ENCODE measurements at regions not wholly inside any gene's neighbourhood (a gene's known extent, or its start where the extent isn't known, plus 50 kb on each side); places are given as distances from the start of the nearest gene placed in this dataset.

DNA sequence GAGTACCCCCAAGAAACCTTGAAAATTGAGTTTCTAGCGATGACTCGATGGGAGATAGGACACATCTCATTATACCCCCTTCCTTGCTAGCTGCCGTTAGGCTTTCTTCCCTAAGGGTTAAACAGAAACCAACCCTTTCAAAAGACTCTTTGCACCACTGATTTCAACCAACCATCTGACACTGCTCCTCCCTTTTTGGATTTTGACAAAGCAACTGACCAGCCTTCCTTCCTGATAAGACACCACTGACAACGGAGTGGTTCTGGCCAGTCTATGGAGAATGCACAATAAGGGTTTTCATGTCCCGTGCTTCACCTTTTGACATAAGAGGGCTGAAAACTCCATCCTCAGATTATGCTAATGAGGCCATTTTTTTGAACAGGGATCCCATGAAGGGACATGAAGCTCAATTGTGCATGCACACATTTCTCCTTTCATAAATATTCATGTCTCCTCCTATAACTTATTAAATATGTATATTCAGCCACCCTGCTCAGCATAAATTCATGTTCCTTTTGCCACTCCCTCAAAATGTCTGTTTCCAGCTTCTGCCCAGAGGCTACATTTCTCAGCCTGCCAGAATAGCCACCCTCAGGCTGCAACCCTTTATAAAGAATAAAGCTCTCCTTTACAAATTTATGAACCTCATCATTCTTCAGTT, 52.8 kb upstream of the SLC35F5 start (continued):
- TF ChIP-seq, protein P1, sequence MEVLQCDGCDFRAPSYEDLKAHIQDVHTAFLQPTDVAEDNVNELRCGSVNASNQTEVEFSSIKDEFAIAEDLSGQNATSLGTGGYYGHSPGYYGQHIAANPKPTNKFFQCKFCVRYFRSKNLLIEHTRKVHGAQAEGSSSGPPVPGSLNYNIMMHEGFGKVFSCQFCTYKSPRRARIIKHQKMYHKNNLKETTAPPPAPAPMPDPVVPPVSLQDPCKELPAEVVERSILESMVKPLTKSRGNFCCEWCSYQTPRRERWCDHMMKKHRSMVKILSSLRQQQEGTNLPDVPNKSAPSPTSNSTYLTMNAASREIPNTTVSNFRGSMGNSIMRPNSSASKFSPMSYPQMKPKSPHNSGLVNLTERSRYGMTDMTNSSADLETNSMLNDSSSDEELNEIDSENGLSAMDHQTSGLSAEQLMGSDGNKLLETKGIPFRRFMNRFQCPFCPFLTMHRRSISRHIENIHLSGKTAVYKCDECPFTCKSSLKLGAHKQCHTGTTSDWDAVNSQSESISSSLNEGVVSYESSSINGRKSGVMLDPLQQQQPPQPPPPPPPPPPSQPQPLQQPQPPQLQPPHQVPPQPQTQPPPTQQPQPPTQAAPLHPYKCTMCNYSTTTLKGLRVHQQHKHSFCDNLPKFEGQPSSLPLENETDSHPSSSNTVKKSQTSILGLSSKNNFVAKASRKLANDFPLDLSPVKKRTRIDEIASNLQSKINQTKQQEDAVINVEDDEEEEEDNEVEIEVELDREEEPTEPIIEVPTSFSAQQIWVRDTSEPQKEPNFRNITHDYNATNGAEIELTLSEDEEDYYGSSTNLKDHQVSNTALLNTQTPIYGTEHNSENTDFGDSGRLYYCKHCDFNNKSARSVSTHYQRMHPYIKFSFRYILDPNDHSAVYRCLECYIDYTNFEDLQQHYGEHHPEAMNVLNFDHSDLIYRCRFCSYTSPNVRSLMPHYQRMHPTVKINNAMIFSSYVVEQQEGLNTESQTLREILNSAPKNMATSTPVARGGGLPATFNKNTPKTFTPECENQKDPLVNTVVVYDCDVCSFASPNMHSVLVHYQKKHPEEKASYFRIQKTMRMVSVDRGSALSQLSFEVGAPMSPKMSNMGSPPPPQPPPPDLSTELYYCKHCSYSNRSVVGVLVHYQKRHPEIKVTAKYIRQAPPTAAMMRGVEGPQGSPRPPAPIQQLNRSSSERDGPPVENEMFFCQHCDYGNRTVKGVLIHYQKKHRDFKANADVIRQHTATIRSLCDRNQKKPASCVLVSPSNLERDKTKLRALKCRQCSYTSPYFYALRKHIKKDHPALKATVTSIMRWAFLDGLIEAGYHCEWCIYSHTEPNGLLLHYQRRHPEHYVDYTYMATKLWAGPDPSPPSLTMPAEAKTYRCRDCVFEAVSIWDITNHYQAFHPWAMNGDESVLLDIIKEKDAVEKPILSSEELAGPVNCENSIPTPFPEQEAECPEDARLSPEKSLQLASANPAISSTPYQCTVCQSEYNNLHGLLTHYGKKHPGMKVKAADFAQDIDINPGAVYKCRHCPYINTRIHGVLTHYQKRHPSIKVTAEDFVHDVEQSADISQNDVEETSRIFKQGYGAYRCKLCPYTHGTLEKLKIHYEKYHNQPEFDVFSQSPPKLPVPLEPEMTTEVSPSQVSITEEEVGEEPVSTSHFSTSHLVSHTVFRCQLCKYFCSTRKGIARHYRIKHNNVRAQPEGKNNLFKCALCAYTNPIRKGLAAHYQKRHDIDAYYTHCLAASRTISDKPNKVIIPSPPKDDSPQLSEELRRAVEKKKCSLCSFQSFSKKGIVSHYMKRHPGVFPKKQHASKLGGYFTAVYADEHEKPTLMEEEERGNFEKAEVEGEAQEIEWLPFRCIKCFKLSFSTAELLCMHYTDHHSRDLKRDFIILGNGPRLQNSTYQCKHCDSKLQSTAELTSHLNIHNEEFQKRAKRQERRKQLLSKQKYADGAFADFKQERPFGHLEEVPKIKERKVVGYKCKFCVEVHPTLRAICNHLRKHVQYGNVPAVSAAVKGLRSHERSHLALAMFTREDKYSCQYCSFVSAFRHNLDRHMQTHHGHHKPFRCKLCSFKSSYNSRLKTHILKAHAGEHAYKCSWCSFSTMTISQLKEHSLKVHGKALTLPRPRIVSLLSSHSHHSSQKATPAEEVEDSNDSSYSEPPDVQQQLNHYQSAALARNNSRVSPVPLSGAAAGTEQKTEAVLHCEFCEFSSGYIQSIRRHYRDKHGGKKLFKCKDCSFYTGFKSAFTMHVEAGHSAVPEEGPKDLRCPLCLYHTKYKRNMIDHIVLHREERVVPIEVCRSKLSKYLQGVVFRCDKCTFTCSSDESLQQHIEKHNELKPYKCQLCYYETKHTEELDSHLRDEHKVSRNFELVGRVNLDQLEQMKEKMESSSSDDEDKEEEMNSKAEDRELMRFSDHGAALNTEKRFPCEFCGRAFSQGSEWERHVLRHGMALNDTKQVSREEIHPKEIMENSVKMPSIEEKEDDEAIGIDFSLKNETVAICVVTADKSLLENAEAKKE (CRISPR knock-in tag; IDR thresholded peaks at IDR 0.05) = no peak
- no peak for TF ChIP-seq REST (IDR thresholded peaks at IDR 0.05; ENCODE audit: unreplicated experiment)

DNA sequence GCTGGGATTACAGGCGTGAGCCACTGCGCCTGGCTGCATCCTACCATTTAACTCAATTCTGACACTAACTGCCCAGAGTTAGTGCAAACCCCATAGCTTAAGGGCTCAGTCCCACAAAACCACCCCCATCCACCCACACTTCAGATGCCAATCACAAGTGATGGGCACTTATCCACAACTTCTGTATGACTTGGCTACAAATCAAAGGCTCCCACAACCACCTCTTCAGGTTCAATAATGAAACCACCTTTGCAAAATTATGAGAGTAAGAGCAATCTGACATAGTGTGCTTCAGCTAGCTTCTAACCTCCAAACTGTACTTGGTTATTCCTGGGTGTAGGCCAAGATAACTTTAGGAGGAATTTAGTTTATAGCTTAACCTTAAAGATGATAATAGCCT, 51.3 kb upstream of the SLC35F5 start:
- Histone ChIP-seq H3K36me3 (ENCODE audit: insufficient read depth) (no peaks in the 10 kb centered on the region), H2AFZ (no peak overlapping the region), H3K27ac (ENCODE audit: low read depth) (no peak overlapping the region), H3K27me3 (ENCODE audit: insufficient read depth) (no peaks in the 10 kb centered on the region), H3K4me2 (no peak overlapping the region), H3F3A (replicated peaks; ENCODE audit: low read depth) (no peaks in the 10 kb centered on the region), H3K4me1 (ENCODE audit: insufficient read depth) (no peaks in the 10 kb centered on the region), H3K79me2 (replicated peaks; ENCODE audit: insufficient read depth) (no peaks in the 10 kb centered on the region), H3K9me2 (ENCODE audit: insufficient read depth) (0 out of 2 replicates have a peak, but pooled peaks cover 5% of the 10 kb centered on the region), H3K4me3 (no peak overlapping the region), H4K20me1 (replicated peaks; ENCODE audit: insufficient read depth) (no peaks in the 10 kb centered on the region)
- Mint-ChIP-seq H3K27ac (no peak overlapping the region), H3K36me3 (ENCODE audit: low read depth) (no peaks in the 10 kb centered on the region), H3K4me3 (no peak overlapping the region), H3K27me3 (ENCODE audit: insufficient read depth, low read depth, poor library complexity) (peaks cover 4% of the 10 kb centered on the region), H3K9me3 (peaks cover 3% of the 10 kb centered on the region; the same call in 1 of the 3 replicates), H3K4me1 (no peaks in the 10 kb centered on the region)
- DNase-seq (ENCODE audit: low spot score) = no peak
- ATAC-seq = no peak
- TF ChIP-seq, protein P1 (CRISPR knock-in tag; IDR thresholded peaks at IDR 0.05) = no peak
- no peak for TF ChIP-seq NANOG (IDR thresholded peaks at IDR 0.05; ENCODE audit: borderline replicate concordance)
- TF ChIP-seq EZH2 (IDR thresholded peaks at IDR 0.05; ENCODE audit: low read depth, unreplicated experiment) = no peak
- no peak for TF ChIP-seq ZNF114 (CRISPR knock-in tag; IDR thresholded peaks at IDR 0.05)
